Suppressor macrophage (primary cell): ENCODE measurements at regions not wholly inside any gene's neighbourhood (a gene's known extent, or its start where the extent isn't known, plus 50 kb on each side); places are given as distances from the start of the nearest gene placed in this dataset.

ENCODE experiments used
- DNase-seq, 4 experiments: peaks; one replicate each; pipeline ENCODE4 v3.0.0-alpha.2; 2020 to 2022

DNA sequence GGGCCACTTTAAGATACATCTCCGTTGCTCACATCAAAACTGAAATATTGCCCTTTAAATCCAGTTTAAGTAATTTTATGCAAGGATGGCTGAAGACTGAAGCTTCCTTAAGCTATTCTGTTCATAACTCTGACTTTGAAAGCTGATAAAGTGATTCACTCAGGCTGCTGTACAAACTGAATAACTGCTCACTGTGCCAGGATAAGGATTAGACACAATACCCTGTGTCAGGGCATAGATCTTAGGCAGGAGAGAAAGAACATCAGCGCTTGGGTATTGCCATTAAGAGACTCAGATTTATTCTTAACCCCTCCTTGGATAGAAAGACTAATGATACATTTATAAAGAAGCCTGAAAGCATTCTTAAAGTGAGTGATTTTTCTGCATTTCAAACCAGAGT, 614.5 kb upstream of the ZWINT start:
- no peak for DNase-seq

DNA sequence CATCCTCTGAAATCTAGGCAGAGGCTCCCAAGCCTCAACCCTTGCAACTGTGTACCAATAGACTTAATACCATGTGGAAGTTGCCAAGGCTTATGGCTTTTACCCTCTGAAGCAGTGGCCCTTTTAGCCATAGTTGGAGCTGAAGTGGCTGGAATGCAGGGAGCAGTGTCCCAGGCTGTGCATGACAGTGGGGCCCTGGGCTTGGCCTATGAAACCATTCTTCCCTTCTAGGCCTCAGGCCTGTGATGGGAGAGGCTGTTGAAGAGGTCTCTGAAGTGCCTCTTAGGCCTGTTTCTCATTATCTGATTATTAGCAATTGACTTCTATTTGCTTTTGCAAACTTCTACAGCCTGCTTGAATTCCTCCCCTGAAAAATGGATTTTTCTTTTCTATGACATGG, 612.7 kb upstream of the ZWINT start:
- DNase-seq = no peak

DNA sequence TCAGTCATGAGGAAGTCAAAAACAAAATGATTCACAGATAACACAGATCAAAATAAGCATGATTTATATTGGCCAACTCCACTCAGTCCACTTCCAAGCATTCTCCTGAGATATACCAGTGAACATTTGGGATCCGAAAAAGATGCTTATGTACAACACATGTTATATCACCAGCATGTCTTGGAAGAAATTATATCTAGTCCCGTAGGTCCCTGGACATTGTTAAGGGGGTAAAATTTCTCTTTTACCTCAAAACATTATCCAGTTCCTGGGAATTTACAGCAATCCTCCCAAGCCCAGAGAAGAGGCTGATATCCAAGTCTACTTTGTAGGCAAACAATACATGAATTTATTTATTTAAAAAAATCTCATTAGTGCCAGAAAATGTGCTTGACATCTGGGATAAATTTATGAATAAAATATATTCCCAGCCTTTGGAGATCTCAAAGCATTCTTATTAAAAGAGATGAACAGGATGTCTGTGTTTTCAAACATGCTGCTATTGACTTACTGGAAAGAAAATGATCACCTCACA, 582.2 kb upstream of the ZWINT start:
- DNase-seq = no peak

DNA sequence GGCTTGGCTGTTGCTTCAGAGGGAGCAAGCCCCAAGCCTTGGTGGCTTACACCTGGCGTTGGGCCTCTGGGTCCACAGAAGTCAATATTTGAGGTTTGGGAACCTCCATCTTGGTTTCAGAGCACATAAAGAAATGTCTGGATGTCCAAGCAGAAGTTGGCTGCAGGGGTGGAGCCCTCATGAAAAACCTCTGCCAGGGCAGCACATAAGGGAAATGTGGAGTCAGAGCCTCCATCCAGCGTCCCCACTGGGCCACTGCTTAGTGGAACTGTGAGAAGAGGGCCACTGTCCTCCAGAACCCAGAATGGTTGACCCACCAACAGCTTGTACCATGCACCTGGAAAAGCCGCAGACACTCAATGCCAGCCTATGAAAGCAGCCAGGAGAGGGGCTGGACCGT, 573.5 kb upstream of the ZWINT start:
- DNase-seq = no peak

DNA sequence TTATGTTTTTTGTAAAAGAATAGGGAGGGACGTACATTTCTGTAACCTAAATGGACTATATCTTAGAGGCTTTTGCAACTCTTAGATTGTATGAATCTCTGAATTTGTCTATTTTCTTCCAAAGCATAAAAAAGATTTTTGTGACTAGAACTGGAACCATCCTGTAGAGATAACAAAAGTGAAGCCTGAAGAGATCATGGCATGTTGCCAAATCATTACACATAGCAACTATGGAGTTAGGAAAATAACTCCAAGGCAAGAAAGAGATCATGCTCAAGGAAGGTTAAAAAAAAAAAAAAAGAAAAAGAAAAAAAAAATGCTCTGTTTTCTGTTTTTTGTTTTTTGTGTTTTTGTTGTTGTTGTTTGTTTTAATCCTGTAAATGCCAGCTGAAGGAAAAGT, 567.7 kb upstream of the ZWINT start:
- no peak for DNase-seq

DNA sequence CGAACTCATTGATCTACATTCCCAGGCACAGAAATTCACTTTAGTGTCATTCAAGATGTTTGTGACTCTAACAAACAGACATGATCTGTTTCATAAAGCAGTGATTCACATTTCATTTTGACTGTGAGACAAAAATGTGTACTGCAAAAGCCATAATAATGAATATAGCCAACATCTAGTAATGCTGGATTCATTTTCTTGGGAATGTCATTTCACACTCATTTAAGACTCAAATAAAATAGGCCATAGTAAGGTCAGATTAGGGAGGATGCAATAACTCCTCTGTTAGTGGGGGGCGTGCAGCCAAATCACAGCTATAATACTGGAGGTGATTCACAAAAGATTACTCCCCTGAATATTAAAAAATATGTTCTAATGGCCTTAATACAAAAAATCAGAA, 566.6 kb upstream of the ZWINT start:
- DNase-seq = no peak

DNA sequence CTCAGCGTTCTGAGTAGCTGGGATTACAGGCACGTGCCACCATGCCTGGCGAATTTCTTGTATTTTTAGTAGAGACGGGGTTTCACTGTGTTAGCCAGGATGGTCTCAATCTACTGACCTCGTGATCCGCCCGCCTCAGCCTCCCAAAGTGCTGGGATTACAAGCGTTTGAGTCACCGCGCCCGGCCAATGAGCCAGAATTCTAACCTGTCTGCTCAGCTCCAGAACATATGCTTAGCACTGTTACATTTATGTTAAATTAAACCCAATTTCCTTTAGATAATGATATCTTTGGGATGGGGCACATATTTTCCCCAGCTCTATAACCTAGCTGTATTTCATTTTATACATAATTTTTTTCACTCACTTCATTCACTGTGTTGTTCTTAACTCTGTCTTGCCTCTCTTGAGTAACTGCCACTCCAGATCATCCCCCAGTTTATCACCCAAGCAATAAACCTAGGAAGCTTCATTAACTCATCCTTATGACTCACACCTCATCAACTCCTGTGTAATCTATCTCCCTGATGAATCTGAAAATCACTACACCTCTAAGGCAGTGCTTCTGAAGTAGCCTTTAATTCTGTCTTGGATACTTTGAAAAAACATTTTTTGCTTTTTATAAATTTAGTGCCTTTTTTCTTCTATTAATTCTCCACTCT, 559.7 kb upstream of the ZWINT start:
- DNase-seq = no peak

DNA sequence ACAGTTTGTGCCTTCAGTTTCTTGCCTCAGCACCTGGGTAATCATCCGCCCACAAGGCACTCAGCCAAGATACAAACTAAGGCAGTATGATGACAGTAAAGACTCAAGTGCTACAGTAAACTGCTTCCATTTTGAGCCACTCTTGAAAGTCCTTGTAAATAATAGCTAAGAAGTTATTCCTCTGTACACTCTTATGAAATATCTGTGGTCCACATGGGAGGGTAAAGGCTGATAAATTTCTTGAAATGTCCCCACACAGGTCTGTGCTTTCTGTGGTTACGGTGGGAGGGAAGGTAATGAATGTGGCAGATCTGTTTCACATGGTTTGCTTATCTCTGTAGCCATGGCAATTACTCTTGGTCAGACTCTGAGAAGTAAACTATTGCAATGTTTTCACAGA, 551.0 kb upstream of the ZWINT start:
- no peak for DNase-seq

DNA sequence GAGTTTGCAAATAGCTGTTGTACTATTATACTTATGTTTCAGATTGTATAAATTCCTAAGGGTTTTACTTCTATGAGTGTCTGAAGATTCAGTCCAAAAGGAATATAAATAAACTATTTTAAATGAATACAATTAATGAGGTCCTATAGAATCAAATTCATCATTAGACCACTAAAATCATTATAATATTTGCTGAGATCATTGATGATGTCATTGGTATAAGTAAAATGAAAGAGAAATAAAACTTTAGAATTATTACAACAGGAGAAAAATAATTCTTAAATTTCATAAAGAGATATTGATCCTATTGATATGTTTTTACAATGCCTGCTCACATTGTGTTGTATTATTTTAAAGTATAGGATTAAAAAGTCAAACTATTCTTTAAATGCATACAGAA, 544.0 kb upstream of the ZWINT start:
- DNase-seq = no peak

DNA sequence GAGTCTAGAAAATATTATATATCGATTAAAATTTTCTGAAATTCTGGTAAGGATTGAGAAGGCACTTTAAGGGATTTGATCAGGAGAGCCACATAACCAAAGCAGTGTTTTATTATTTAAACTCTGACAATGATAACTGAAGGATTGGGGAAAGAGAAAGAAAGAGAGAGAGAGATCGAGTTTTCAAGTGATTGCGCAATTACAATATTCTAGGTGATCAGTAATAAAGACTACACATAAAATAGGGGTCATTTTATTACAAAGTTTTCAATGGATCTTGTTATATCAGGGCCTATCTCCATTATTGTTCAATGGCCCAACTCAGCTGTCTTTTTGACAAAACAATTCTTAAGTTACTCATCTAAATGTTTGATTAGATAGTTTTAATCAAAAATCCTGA, 541.5 kb upstream of the ZWINT start:
- no peak for DNase-seq

DNA sequence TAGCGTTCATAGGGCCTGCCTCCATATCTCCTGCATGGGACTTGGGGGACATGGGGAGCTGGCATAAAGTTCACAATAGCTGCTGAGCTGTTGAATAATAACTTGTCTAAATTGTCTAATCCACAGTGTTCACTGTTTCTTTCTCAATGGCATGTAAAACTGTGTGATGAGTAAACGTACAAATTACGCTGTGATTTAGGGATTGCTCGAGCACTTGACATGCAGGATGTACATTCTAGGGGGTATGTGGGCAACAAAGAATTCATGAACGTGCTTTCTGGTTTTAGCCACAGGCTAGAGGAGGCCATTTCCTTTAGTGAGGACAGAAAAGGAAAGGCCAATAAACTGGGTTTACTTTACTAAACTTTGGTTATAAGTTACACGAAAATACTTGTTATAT, 534.2 kb upstream of the ZWINT start:
- no peak for DNase-seq

DNA sequence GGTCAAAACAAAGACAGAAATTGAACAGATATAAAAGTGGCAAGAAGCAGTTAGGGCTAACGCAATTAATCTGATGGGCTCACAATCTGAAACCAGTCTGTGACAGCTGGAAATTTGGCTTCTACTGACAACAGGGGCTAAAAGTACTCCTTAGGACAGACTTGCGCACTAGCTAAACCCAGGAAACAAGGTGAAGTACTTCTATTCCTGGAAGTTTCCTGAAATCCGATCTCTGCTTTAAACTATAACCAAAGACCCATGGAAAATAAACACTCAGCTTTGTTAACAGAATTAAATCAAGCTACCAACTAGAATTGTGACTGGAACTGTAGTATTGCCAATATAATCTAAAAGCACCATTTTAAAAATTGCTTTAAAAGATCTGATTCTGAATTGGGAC, 520.2 kb upstream of the ZWINT start:
- DNase-seq = no peak

DNA sequence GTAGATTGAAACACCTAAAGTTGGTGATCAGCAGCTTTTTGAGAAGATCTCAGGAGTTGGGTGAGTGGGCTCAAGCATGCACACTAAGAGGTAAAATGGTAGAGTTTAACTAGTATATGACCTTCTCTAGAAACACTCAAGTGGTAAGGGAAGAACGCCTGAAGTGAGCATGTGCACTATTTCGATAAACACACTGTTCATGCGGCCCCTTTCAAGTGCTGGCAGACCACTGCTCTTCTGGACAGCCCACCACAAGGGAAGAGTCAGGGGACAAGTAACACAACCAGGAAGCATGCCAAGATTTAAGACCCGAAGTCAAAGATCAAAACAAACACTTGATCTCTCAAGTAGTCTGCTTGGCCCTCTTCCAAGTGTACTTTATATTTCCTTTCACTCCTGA, 519.5 kb upstream of the ZWINT start:
- DNase-seq = no peak

DNA sequence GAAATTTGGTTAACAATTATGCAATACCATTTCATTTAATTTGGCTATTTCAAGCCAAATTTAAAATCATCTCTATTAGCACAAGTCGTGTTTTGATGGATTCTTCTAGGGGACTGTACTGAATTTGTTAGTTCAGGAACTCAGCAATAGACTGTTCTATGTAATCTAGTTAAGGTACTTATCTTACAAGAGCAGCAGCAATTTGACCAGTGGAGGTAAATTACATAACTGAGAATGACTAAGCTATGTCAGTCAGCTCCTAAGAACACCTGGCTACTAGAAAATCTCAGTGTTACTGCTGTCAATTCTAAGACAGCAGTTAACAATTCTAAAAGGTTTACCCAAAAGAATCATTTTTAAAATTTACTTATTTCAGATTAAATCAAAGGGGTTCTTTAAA, 513.9 kb upstream of the ZWINT start:
- no peak for DNase-seq

DNA sequence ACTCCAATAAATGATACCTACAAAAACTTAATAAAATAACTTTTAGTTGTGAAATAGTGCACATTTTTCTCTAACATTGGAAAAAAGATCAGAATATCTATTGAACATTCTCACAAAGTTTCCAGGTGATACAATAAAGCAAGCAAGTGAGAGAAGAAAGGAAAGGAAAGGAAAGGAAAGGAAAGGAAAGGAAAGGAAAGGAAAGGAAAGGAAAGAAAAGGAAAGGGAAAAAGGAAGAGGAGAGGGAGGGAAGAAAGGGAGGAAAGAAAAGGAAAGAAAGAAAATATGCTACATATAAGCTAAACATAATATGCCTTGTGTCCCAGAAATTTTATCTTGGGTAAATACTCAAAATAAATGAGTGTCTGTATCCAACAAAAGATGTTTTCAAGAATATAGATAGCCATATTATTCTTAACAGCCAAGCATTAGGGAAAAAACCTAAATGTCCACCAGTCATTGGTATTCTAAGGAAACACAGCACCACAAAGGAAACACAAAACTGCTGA, 510.2 kb upstream of the ZWINT start:
- DNase-seq = no peak

DNA sequence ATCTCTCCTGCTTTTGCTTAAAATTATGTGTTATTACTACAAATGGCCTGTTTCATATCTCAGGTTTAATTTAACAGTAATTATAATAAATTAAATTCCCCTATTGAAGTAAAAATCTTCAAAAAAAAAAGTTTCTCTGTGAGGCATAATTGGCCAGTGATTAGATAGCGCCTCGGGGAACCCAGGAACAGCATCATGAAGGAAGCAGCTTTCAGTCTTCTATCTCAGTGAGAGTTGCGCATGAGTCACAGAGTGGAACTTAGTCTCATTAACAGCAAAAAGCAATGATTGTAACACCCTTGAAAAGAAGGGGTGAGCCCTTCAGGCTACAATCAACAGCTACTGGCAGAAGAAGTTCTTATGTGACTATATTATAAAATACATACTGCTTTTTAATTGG, 506.2 kb upstream of the ZWINT start:
- DNase-seq = no peak

DNA sequence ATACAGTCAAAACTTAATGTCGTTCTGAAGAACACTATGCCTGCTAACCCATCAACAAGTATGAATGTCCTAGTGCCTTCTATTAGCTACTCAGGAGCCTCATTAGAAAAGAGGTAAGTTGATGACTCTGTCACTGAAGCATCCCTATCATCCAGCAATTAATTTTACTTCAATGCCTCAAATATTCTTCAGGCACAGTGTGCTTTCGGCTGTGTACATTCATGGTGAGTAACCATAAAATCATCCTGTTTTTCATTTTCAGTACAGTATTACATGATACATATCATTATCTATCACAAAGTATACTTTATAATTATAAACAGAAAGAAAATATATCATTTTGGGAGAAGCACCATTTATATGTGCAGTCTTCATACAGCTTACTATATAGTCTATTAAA, 495.5 kb upstream of the ZWINT start:
- DNase-seq = no peak

DNA sequence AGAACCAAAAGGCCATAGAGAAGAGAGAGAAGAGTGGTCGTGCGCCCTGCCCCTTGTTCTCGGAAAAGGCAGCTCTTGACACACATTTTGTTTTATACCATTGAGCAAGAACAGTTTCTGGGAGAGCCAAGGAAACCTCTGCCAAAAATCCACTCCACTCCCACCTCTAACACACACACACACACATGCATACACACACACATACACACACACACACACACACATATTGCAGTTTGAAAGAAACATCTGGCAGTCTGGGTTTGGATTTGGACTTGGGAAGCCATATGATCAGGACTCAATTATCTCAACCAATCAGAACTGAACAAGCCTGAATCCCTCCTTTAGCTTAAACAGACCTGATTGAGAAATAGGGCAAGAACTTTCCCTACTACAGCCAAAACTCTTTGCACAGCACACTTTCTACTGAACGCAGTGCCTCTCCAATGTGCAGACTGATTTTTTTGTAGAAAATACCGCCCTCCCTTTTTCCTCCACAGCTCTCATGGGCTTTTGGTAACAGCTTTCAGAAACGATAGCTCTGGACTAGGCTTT, 484.0 kb upstream of the ZWINT start:
- DNase-seq = no peak

DNA sequence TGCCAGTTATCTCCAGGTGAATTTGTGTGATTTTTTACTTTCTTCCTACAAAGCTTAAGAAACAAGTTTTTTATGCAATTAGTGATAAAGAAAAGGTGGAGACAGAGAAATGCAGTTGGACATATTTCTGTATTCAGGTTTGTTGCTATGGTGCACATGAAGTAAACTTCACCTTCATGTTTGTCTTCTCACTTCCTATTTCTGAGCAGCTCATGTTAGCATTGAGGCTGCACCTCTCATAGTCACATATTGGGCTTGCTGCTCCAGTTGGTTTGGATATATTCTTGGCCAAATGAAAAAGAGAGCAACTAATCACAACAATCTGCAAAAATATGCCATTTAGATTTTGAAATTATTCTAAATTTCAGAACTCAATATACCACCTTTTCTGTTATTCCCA, 475.6 kb upstream of the ZWINT start:
- no peak for DNase-seq

DNA sequence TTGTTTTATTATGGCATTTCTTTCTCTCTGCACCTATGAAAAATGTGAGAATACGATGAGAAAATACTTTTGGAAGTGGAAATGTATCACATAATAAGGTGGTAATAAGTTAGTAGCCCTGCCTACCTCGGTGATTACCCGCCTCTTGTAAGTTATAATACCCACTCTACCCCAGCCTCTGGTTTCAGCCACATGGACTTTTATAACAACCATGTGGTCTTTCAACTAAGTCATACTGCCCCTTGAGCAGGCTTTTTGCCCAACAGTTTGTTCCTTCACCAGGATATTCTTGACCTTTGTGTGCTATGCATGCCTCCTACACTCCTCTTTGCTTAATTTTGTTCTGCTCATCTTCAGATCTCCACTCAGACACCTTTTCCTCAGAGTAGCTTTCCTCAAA, 470.6 kb upstream of the ZWINT start:
- DNase-seq = no peak

DNA sequence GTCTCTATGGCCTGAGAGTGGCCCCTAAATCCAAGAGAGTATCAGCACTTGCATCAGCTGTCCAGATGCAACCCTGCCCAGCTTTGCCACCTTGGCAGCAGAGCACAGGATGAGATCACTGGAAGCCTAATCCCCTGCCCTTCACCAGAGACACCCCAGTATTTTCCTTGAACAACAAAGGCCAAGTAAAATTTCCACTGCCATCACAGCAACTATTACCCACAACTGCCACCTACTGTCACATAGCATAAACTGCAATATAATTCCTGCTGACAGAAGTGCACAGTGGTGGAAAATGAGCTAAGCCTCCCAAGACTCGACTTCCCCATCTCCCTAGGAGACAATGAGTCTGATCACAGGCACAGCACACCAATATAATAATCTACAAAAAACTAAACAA, 462.8 kb upstream of the ZWINT start:
- DNase-seq = peak in 2 of 4 experiments; percentile 1 to 3

DNA sequence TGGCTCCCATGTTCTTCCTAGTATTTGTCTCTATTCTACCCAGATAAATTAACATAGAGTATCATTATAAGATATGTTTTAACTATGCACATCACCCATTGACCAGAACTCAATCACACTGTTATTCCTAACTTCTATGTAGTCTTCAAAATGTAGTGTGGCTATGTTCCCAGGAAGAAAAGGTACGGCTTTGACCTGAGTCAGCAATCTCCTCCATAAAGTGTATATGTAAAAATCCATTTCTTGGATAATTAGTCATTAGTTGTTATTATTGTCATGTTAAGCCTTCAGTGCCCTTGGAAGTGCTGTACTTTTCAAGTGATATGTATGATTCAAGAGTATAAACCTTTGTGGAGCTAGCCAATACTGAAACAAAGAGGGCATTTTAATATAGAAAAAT, 444.0 kb upstream of the ZWINT start:
- DNase-seq = no peak

DNA sequence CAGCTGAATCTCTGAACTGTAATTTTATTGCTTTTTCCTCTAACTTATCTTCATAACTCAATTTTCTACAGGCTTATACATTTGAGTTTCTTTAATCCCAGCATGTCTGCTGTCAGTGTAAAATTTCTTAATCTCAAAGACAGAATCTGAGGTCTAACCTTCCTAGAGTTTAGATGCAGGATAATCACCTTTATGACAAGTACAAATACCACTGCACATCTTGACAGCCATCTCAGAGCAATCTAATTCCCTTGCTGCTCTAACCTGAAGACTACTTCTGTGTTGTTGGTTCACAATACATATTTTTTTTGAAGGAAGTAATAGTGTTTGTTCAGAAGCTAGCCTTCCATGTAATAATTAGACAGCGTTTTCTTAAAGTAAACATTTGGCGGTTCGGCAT, 424.2 kb upstream of the ZWINT start:
- DNase-seq = no peak

DNA sequence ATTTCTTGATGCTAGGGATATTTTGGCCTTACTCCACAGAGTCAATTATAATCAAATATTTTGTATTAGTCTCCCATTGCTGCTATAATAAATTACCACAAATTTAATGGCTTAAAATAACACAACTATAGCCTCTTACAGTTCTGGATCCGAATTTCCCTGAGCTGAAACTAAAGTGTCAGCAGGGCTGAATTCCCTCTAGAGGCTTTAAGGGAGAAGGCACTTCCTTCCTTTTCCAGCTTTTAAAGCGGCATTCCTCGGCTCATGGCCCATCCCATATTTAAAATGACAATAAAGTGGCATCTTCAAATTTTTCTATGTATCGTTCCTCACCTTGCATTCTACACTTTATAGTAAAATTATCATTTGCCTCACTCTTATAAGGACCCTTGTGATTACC, 421.4 kb upstream of the ZWINT start:
- DNase-seq = no peak

DNA sequence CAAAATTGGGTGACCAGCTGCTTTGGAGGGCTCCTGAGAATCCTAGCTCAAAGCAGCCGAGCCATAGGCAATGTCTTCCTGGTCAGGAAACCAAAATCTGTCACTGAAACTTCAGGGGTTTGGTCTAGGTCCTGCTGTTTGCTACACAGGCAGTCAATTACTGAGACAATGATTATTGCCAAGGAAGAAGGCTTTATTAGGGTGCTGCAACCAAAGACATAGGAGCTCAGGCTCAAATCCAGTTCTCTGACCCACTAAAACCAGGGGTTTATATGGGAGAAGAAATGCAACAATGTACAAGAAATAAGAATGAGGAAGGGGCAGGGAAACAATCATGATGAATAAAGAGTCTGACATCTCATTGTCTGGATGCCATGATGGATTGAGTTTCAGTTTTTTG, 410.3 kb upstream of the ZWINT start:
- no peak for DNase-seq
